ENCODE measurements at regions not wholly inside any gene's neighbourhood (a gene's known extent, or its start where the extent isn't known, plus 50 kb on each side); places are given as distances from the start of the nearest gene placed in this dataset.

DNA sequence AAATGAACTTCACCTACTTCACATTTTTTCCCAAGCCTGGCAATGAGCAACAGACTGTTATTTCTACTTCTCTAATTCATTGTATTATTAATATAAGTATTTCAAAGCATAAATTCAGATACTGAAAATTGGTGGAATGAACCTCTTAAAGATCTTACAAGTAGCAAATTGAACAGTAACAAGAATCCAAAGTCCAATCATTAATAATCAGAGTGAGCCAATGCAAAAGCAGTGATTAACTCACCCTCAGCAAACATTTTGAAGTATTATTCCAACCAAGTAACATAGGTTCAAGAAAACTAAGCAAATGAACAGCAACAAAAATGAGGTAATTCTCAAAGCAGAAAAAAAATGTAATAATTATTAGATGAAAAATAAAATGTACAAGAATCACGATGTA, 288.1 kb upstream of the ZC3H15 start:
- Histone ChIP-seq H3K36me3 (ENCODE audit: control insufficient read depth, insufficient read depth, low read length) (no peaks in the 10 kb centered on the region), H3K27ac (ENCODE audit: low read length) (no peak overlapping the region), H3K9me3 (ENCODE audit: control insufficient read depth, insufficient read depth, low read depth, low read length) (no peaks in the 10 kb centered on the region), H3K27me3 (ENCODE audit: control insufficient read depth, insufficient read depth, low read length) (no peaks in the 10 kb centered on the region), H3K4me1 (ENCODE audit: control insufficient read depth, insufficient read depth, low read length) (no peaks in the 10 kb centered on the region), H3K4me3 (ENCODE audit: low read depth in 2 of 2, low read length in 2 of 2) (no peak overlapping the region)
- POLR2A ChIA-PET, result no interaction called here
- intact Hi-C loops (cut with micrococcal nuclease; ENCODE audit: unreplicated experiment), result no loop called here
- TF ChIP-seq, protein P1, sequence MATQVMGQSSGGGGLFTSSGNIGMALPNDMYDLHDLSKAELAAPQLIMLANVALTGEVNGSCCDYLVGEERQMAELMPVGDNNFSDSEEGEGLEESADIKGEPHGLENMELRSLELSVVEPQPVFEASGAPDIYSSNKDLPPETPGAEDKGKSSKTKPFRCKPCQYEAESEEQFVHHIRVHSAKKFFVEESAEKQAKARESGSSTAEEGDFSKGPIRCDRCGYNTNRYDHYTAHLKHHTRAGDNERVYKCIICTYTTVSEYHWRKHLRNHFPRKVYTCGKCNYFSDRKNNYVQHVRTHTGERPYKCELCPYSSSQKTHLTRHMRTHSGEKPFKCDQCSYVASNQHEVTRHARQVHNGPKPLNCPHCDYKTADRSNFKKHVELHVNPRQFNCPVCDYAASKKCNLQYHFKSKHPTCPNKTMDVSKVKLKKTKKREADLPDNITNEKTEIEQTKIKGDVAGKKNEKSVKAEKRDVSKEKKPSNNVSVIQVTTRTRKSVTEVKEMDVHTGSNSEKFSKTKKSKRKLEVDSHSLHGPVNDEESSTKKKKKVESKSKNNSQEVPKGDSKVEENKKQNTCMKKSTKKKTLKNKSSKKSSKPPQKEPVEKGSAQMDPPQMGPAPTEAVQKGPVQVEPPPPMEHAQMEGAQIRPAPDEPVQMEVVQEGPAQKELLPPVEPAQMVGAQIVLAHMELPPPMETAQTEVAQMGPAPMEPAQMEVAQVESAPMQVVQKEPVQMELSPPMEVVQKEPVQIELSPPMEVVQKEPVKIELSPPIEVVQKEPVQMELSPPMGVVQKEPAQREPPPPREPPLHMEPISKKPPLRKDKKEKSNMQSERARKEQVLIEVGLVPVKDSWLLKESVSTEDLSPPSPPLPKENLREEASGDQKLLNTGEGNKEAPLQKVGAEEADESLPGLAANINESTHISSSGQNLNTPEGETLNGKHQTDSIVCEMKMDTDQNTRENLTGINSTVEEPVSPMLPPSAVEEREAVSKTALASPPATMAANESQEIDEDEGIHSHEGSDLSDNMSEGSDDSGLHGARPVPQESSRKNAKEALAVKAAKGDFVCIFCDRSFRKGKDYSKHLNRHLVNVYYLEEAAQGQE (IDR thresholded peaks at IDR 0.05; ENCODE audit: insufficient read depth in 1 of 2, low read depth in 2 of 2, low read length in 1 of 2), result no peak
- TF ChIP-seq, protein P2, sequence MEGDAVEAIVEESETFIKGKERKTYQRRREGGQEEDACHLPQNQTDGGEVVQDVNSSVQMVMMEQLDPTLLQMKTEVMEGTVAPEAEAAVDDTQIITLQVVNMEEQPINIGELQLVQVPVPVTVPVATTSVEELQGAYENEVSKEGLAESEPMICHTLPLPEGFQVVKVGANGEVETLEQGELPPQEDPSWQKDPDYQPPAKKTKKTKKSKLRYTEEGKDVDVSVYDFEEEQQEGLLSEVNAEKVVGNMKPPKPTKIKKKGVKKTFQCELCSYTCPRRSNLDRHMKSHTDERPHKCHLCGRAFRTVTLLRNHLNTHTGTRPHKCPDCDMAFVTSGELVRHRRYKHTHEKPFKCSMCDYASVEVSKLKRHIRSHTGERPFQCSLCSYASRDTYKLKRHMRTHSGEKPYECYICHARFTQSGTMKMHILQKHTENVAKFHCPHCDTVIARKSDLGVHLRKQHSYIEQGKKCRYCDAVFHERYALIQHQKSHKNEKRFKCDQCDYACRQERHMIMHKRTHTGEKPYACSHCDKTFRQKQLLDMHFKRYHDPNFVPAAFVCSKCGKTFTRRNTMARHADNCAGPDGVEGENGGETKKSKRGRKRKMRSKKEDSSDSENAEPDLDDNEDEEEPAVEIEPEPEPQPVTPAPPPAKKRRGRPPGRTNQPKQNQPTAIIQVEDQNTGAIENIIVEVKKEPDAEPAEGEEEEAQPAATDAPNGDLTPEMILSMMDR (IDR thresholded peaks at IDR 0.05), result no peak
- TF ChIP-seq TCF7L2 (IDR thresholded peaks at IDR 0.05; ENCODE audit: low read depth, low read length), result no peak
- TF ChIP-seq POLR2AphosphoS5 (IDR thresholded peaks at IDR 0.05; ENCODE audit: low read depth, low read length), result no peak
- TF ChIP-seq SIN3A (IDR thresholded peaks at IDR 0.05; ENCODE audit: borderline replicate concordance, insufficient read depth, low read depth, low read length), result no peak
- CTCF ChIA-PET, result no interaction called here
- BruUV-seq (replicated peaks), result no TSS peak
- in situ Hi-C loops (cut with HindIII; ENCODE audit: low pct_unique_long_range_greater_than_20kb, low sequenced_read_pairs), result no loop called here
- DNase-seq (ENCODE audit: low read depth, low spot score) (no peak), ATAC-seq (no peak)

DNA sequence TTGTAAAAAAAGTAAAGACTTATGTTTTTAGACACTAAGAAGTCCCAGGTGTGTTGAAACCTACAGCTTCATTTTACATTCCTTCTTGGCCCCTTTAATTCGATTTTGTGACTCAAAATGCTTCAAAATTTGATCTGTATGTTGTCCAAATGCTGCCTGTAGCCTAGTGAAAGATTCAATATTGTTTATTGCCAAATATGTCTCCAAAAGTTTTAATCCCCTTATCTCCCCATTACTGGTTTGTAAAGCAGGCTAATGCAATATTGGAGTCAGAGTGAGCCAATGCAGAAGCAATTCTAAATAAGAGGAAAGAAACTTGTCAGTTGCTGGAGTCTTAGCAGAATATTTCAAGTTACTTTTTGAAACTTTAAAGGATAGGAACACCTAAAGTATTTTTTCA, 287.0 kb upstream of the ZC3H15 start:
- ATAC-seq (no peak), DNase-seq (ENCODE audit: low read depth, low spot score) (no peak)
- Histone ChIP-seq H3K4me3 (ENCODE audit: low read depth in 2 of 2, low read length in 2 of 2) (no peak overlapping the region), H3K27me3 (ENCODE audit: control insufficient read depth, insufficient read depth, low read length) (no peaks in the 10 kb centered on the region), H3K27ac (ENCODE audit: low read length) (no peak overlapping the region), H3K9me3 (ENCODE audit: control insufficient read depth, insufficient read depth, low read depth, low read length) (no peaks in the 10 kb centered on the region), H3K36me3 (ENCODE audit: control insufficient read depth, insufficient read depth, low read length) (no peaks in the 10 kb centered on the region), H3K4me1 (ENCODE audit: control insufficient read depth, insufficient read depth, low read length) (no peaks in the 10 kb centered on the region)
- no TSS peak for BruUV-seq (replicated peaks)
- TF ChIP-seq TCF7L2 (IDR thresholded peaks at IDR 0.05; ENCODE audit: low read depth, low read length), result no peak
- TF ChIP-seq, protein P2 (IDR thresholded peaks at IDR 0.05), result no peak
- in situ Hi-C loops (cut with HindIII; ENCODE audit: low pct_unique_long_range_greater_than_20kb, low sequenced_read_pairs), result no loop called here
- POLR2A ChIA-PET, result no interaction called here
- intact Hi-C loops (cut with micrococcal nuclease; ENCODE audit: unreplicated experiment), result no loop called here
- CTCF ChIA-PET, result no interaction called here

DNA sequence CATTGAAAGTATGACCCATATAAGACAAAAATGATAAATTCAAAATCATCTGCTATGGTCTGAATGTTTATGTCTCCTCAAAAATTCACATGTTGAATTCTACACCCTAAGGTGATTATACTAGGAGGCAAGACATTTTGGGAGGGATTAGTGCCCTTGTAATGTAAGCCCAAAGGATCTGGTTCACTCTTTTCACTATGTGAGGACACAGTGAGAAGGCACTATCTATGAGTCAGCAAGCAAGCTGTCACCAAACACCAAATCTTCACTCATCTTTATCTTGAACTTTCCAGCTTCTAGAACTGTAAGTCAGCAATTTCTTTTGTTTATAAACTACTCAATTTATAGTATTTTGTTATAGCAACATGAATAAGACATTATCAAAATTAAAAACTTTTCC, 284.7 kb upstream of the ZC3H15 start:
- ATAC-seq (no peak), DNase-seq (ENCODE audit: low read depth, low spot score) (no peak)
- CTCF ChIA-PET, result no interaction called here
- no TSS peak for BruUV-seq (replicated peaks)
- in situ Hi-C loops (cut with HindIII; ENCODE audit: low pct_unique_long_range_greater_than_20kb, low sequenced_read_pairs) (no loop called here), intact Hi-C loops (cut with micrococcal nuclease; ENCODE audit: unreplicated experiment) (no loop called here)
- Histone ChIP-seq H3K4me3 (ENCODE audit: low read depth in 2 of 2, low read length in 2 of 2) (no peak overlapping the region), H3K4me1 (ENCODE audit: control insufficient read depth, insufficient read depth, low read length) (no peaks in the 10 kb centered on the region), H3K36me3 (ENCODE audit: control insufficient read depth, insufficient read depth, low read length) (no peaks in the 10 kb centered on the region), H3K27ac (ENCODE audit: low read length) (no peak overlapping the region), H3K27me3 (ENCODE audit: control insufficient read depth, insufficient read depth, low read length) (no peaks in the 10 kb centered on the region), H3K9me3 (ENCODE audit: control insufficient read depth, insufficient read depth, low read depth, low read length) (no peaks in the 10 kb centered on the region)
- TF ChIP-seq TCF7L2 (IDR thresholded peaks at IDR 0.05; ENCODE audit: low read depth, low read length), result no peak
- POLR2A ChIA-PET, result no interaction called here

All from Panc1 (cell line).